ENCODE measurements at regions not wholly inside any gene's neighbourhood (a gene's known extent, or its start where the extent isn't known, plus 50 kb on each side); places are given as distances from the start of the nearest gene placed in this dataset.

- no peaks in the 10 kb centered on the region for H3K9me3 ChIP-seq
These were observed 435.5 kb downstream of the DTWD2 start for GRCh38 chr5:118552731-118553360.

GRCh38 chr5:118552146-118552545, 436.2 kb downstream of the DTWD2 start:
- Histone ChIP-seq H3K27ac (no peak overlapping the region), H3K9me3 (no peaks in the 10 kb centered on the region), H3K4me1 (ENCODE audit: control insufficient read depth in 1 of 2, low read depth in 2 of 2) (peaks cover 0 to 23% of the 10 kb centered on the region in 2 donors), H3K27me3 (replicated peaks; ENCODE audit: insufficient read depth) (no peaks in the 10 kb centered on the region), H3K4me3 (no peak overlapping the region), H3K36me3 (no peaks in the 10 kb centered on the region)
- DNase-seq (ENCODE audit: low spot score) = no peak
- ATAC-seq (ENCODE audit: insufficient number of reproducible peaks, low FRiP score, low read depth) = no peak
- TF ChIP-seq CTCF (IDR thresholded peaks at IDR 0.05) = no peak

More at GRCh38 chr5:118552731-118553360, 435.5 kb downstream of the DTWD2 start:
- no peak overlapping the region for H3K4me3 ChIP-seq
- no peaks in the 10 kb centered on the region for H3K36me3 ChIP-seq
- no peaks in the 10 kb centered on the region for H3K27me3 ChIP-seq (replicated peaks; ENCODE audit: insufficient read depth)
- ATAC-seq (ENCODE audit: insufficient number of reproducible peaks, low FRiP score, low read depth) (no peak), DNase-seq (ENCODE audit: low spot score) (no peak)
- no peak overlapping the region for H3K27ac ChIP-seq
- peaks cover 0 to 23% of the 10 kb centered on the region in 2 donors for H3K4me1 ChIP-seq (ENCODE audit: control insufficient read depth in 1 of 2, low read depth in 2 of 2)
- TF ChIP-seq CTCF (IDR thresholded peaks at IDR 0.05) = no peak

- TF ChIP-seq CTCF (IDR thresholded peaks at IDR 0.05) = no peak
- Histone ChIP-seq H3K4me1 (ENCODE audit: control insufficient read depth in 1 of 2, low read depth in 2 of 2) (peaks cover 0 to 23% of the 10 kb centered on the region in 2 donors), H3K4me3 (no peak overlapping the region), H3K9me3 (no peaks in the 10 kb centered on the region), H3K27me3 (replicated peaks; ENCODE audit: insufficient read depth) (no peaks in the 10 kb centered on the region), H3K36me3 (no peaks in the 10 kb centered on the region), H3K27ac (no peak overlapping the region)
- DNase-seq (ENCODE audit: low spot score) = no peak
- ATAC-seq (ENCODE audit: insufficient number of reproducible peaks, low FRiP score, low read depth) = no peak
These were observed 436.6 kb downstream of the DTWD2 start for GRCh38 chr5:118551716-118552115.

- Histone ChIP-seq H3K27ac (no peak overlapping the region), H3K27me3 (replicated peaks; ENCODE audit: insufficient read depth) (no peaks in the 10 kb centered on the region), H3K4me1 (ENCODE audit: control insufficient read depth in 1 of 2, low read depth in 2 of 2) (peaks cover 0 to 23% of the 10 kb centered on the region in 2 donors), H3K9me3 (no peaks in the 10 kb centered on the region), H3K36me3 (no peaks in the 10 kb centered on the region), H3K4me3 (no peak overlapping the region)
- DNase-seq (ENCODE audit: low spot score) (no peak), ATAC-seq (ENCODE audit: insufficient number of reproducible peaks, low FRiP score, low read depth) (no peak)
- no peak for TF ChIP-seq CTCF (IDR thresholded peaks at IDR 0.05)
These were observed 437.3 kb downstream of the DTWD2 start for GRCh38 chr5:118551031-118551430.

- TF ChIP-seq CTCF (IDR thresholded peaks at IDR 0.05) = no peak
- peaks cover 0 to 23% of the 10 kb centered on the region in 2 donors for H3K4me1 ChIP-seq (ENCODE audit: control insufficient read depth in 1 of 2, low read depth in 2 of 2)
- no peak for ATAC-seq (ENCODE audit: insufficient number of reproducible peaks, low FRiP score, low read depth)
These were observed 439.3 kb downstream of the DTWD2 start for GRCh38 chr5:118548761-118549720.

More at GRCh38 chr5:118548761-118549720, 439.3 kb downstream of the DTWD2 start:
- Histone ChIP-seq H3K27me3 (replicated peaks; ENCODE audit: insufficient read depth) (no peaks in the 10 kb centered on the region), H3K36me3 (no peaks in the 10 kb centered on the region), H3K9me3 (no peaks in the 10 kb centered on the region), H3K4me3 (no peak overlapping the region), H3K27ac (no peak overlapping the region)
- DNase-seq (ENCODE audit: low spot score) = no peak

Data from thoracic aorta (tissue), 2 donors.